ENCODE measurements at regions not wholly inside any gene's neighbourhood (a gene's known extent, or its start where the extent isn't known, plus 50 kb on each side); places are given as distances from the start of the nearest gene placed in this dataset.
"Not testable (repeated sequence)": the region's sequence is repeated elsewhere in the genome, so short reads cannot be mapped to it uniquely, and the experiment has no call there.

- no peak for ATAC-seq (replicated peaks; ENCODE audit: extremely low read depth, poor library complexity, severe bottlenecking)
- DNase-seq (ENCODE audit: low spot score in 2 of 2): no peak
- Mint-ChIP-seq H3K4me3 (no peak overlapping the region), H3K36me3 (ENCODE audit: insufficient read depth) (no peaks in the 10 kb centered on the region), H3K4me1 (no peaks in the 10 kb centered on the region), H3K27me3 (no peaks in the 10 kb centered on the region), H3K27ac (ENCODE audit: low read depth) (no peak overlapping the region), H3K9me3 (no peaks in the 10 kb centered on the region)
Observed at GRCh38 chr7:3143869-3144775, 100.5 kb upstream of the CARD11 start.

GRCh38 chr7:3144776-3145125 is 101.1 kb upstream of the CARD11 start:
- not testable (repeated sequence) for H3K4me1 Mint-ChIP-seq; DNase-seq (ENCODE audit: low spot score in 2 of 2); H3K9me3 Mint-ChIP-seq; H3K27ac Mint-ChIP-seq (ENCODE audit: low read depth); ATAC-seq (replicated peaks; ENCODE audit: extremely low read depth, poor library complexity, severe bottlenecking); H3K4me3 Mint-ChIP-seq; H3K27me3 Mint-ChIP-seq; H3K36me3 Mint-ChIP-seq (ENCODE audit: insufficient read depth)

GRCh38 chr7:3146571-3147226 is 103.0 kb upstream of the CARD11 start:
- DNase-seq (ENCODE audit: low spot score in 2 of 2) (no peak), ATAC-seq (replicated peaks; ENCODE audit: extremely low read depth, poor library complexity, severe bottlenecking) (no peak)
- H3K4me3 Mint-ChIP-seq: no peak overlapping the region

GRCh38 chr7:3148471-3148870 is 104.8 kb upstream of the CARD11 start:
- not testable (repeated sequence) for DNase-seq (ENCODE audit: low spot score in 2 of 2); H3K4me3 Mint-ChIP-seq; H3K4me1 Mint-ChIP-seq; H3K9me3 Mint-ChIP-seq; H3K27ac Mint-ChIP-seq (ENCODE audit: low read depth); ATAC-seq (replicated peaks; ENCODE audit: extremely low read depth, poor library complexity, severe bottlenecking); H3K27me3 Mint-ChIP-seq; H3K36me3 Mint-ChIP-seq (ENCODE audit: insufficient read depth)

More at GRCh38 chr7:3146571-3147226, 103.0 kb upstream of the CARD11 start:
- Mint-ChIP-seq H3K36me3 (ENCODE audit: insufficient read depth) (no peaks in the 10 kb centered on the region), H3K27ac (ENCODE audit: low read depth) (no peak overlapping the region), H3K9me3 (no peaks in the 10 kb centered on the region), H3K4me1 (peaks cover 9% of the 10 kb centered on the region), H3K27me3 (no peaks in the 10 kb centered on the region)

GRCh38 chr7:3149231-3149995 is 105.7 kb upstream of the CARD11 start:
- H3K36me3 Mint-ChIP-seq (ENCODE audit: insufficient read depth): no peaks in the 10 kb centered on the region
- H3K27me3 Mint-ChIP-seq: no peaks in the 10 kb centered on the region
- H3K27ac Mint-ChIP-seq (ENCODE audit: low read depth): no peak overlapping the region
- no peaks in the 10 kb centered on the region for H3K9me3 Mint-ChIP-seq
- no peak overlapping the region for H3K4me3 Mint-ChIP-seq
- H3K4me1 Mint-ChIP-seq: peaks cover 16% of the 10 kb centered on the region
- no peak for DNase-seq (ENCODE audit: low spot score in 2 of 2)
- ATAC-seq (replicated peaks; ENCODE audit: extremely low read depth, poor library complexity, severe bottlenecking): no peak

- Mint-ChIP-seq H3K9me3 (no peaks in the 10 kb centered on the region), H3K36me3 (ENCODE audit: insufficient read depth) (peaks cover 2% of the 10 kb centered on the region), H3K27me3 (no peaks in the 10 kb centered on the region), H3K4me3 (no peak overlapping the region), H3K4me1 (peaks cover 22% of the 10 kb centered on the region), H3K27ac (ENCODE audit: low read depth) (no peak overlapping the region)
- no peak for DNase-seq (ENCODE audit: low spot score in 2 of 2)
- no peak for ATAC-seq (replicated peaks; ENCODE audit: extremely low read depth, poor library complexity, severe bottlenecking)
Observed at GRCh38 chr7:3150027-3150426, 106.4 kb upstream of the CARD11 start.

- DNase-seq (ENCODE audit: low spot score in 2 of 2): no peak
- Mint-ChIP-seq H3K27me3 (no peaks in the 10 kb centered on the region), H3K27ac (ENCODE audit: low read depth) (no peak overlapping the region), H3K9me3 (no peaks in the 10 kb centered on the region), H3K36me3 (ENCODE audit: insufficient read depth) (peaks cover 2% of the 10 kb centered on the region), H3K4me1 (peaks cover 23% of the 10 kb centered on the region), H3K4me3 (no peak overlapping the region)
- no peak for ATAC-seq (replicated peaks; ENCODE audit: extremely low read depth, poor library complexity, severe bottlenecking)
Observed at GRCh38 chr7:3151784-3152183, 108.1 kb upstream of the CARD11 start.

GRCh38 chr7:3152714-3153113 is 109.0 kb upstream of the CARD11 start:
- H3K27me3 Mint-ChIP-seq: peaks cover 3% of the 10 kb centered on the region
- H3K36me3 Mint-ChIP-seq (ENCODE audit: insufficient read depth): peaks cover 2% of the 10 kb centered on the region
- peaks cover 24% of the 10 kb centered on the region for H3K4me1 Mint-ChIP-seq
- ATAC-seq (replicated peaks; ENCODE audit: extremely low read depth, poor library complexity, severe bottlenecking) (no peak), DNase-seq (ENCODE audit: low spot score in 2 of 2) (no peak)
- no peak overlapping the region for H3K4me3 Mint-ChIP-seq
- H3K27ac Mint-ChIP-seq (ENCODE audit: low read depth): no peak overlapping the region
- no peaks in the 10 kb centered on the region for H3K9me3 Mint-ChIP-seq

GRCh38 chr7:3153118-3153517 is 109.5 kb upstream of the CARD11 start:
- no peak overlapping the region for H3K4me3 Mint-ChIP-seq
- H3K36me3 Mint-ChIP-seq (ENCODE audit: insufficient read depth): peaks cover 5% of the 10 kb centered on the region
- ATAC-seq (replicated peaks; ENCODE audit: extremely low read depth, poor library complexity, severe bottlenecking) (no peak), DNase-seq (ENCODE audit: low spot score in 2 of 2) (no peak)
- peaks cover 7% of the 10 kb centered on the region for H3K27me3 Mint-ChIP-seq
- H3K4me1 Mint-ChIP-seq: peaks cover 28% of the 10 kb centered on the region
- H3K9me3 Mint-ChIP-seq: no peaks in the 10 kb centered on the region
- no peak overlapping the region for H3K27ac Mint-ChIP-seq (ENCODE audit: low read depth)

- Mint-ChIP-seq H3K36me3 (ENCODE audit: insufficient read depth) (peaks cover 5% of the 10 kb centered on the region), H3K4me1 (peaks cover 28% of the 10 kb centered on the region), H3K27me3 (peaks cover 17% of the 10 kb centered on the region), H3K27ac (ENCODE audit: low read depth) (no peak overlapping the region), H3K9me3 (no peaks in the 10 kb centered on the region), H3K4me3 (no peak overlapping the region)
- DNase-seq (ENCODE audit: low spot score in 2 of 2): no peak
- no peak for ATAC-seq (replicated peaks; ENCODE audit: extremely low read depth, poor library complexity, severe bottlenecking)
Observed at GRCh38 chr7:3154317-3154716, 110.7 kb upstream of the CARD11 start.

- no peak overlapping the region for H3K4me3 Mint-ChIP-seq
- ATAC-seq (replicated peaks; ENCODE audit: extremely low read depth, poor library complexity, severe bottlenecking) (no peak), DNase-seq (ENCODE audit: low spot score in 2 of 2) (peak; percentile 34 to 51)
- H3K27ac Mint-ChIP-seq (ENCODE audit: low read depth): no peak overlapping the region
- H3K4me1 Mint-ChIP-seq: peaks cover 22% of the 10 kb centered on the region
- H3K36me3 Mint-ChIP-seq (ENCODE audit: insufficient read depth): peaks cover 5% of the 10 kb centered on the region
- peaks cover 17% of the 10 kb centered on the region for H3K27me3 Mint-ChIP-seq
- no peaks in the 10 kb centered on the region for H3K9me3 Mint-ChIP-seq
Observed at GRCh38 chr7:3154881-3155494, 111.3 kb upstream of the CARD11 start.

- H3K27me3 Mint-ChIP-seq: peaks cover 17% of the 10 kb centered on the region
- no peak overlapping the region for H3K4me3 Mint-ChIP-seq
- no peaks in the 10 kb centered on the region for H3K9me3 Mint-ChIP-seq
- DNase-seq (ENCODE audit: low spot score in 2 of 2): no peak
- peaks cover 19% of the 10 kb centered on the region for H3K4me1 Mint-ChIP-seq
- no peak overlapping the region for H3K27ac Mint-ChIP-seq (ENCODE audit: low read depth)
- no peak for ATAC-seq (replicated peaks; ENCODE audit: extremely low read depth, poor library complexity, severe bottlenecking)
- peaks cover 5% of the 10 kb centered on the region for H3K36me3 Mint-ChIP-seq (ENCODE audit: insufficient read depth)
Observed at GRCh38 chr7:3156508-3156907, 112.8 kb upstream of the CARD11 start.

Data from central memory CD8-positive, alpha-beta T cell (primary cell).